GM18520 (cell line): ENCODE measurements at regions not wholly inside any gene's neighbourhood (a gene's known extent, or its start where the extent isn't known, plus 50 kb on each side); places are given as distances from the start of the nearest gene placed in this dataset.

Experiments
- ATAC-seq: cut with Tn5 transposase; IDR thresholded peaks from one replicate; pipeline ENCODE4 v1.9.1; 2021; ENCODE audit not compliant: unreplicated experiment

GRCh38 chr9:89829346-89829745 lies 224.5 kb downstream of the GADD45G start:
- ATAC-seq, result no peak

GRCh38 chr9:89835666-89836065 lies 230.9 kb downstream of the GADD45G start:
- no peak for ATAC-seq

- no peak for ATAC-seq
Measured at GRCh38 chr9:89837162-89837933, 232.5 kb downstream of the GADD45G start.

- no peak for ATAC-seq
Measured at GRCh38 chr9:89837934-89838310, 233.1 kb downstream of the GADD45G start.

GRCh38 chr9:89838621-89839020 lies 233.8 kb downstream of the GADD45G start:
- ATAC-seq, result no peak

- ATAC-seq, result no peak
Measured at GRCh38 chr9:89839449-89839848, 234.6 kb downstream of the GADD45G start.

- ATAC-seq, result no peak
Measured at GRCh38 chr9:89839952-89840351, 235.1 kb downstream of the GADD45G start.

- ATAC-seq, result no peak
Measured at GRCh38 chr9:89841456-89841855, 236.6 kb downstream of the GADD45G start.

GRCh38 chr9:89842267-89842768 lies 237.5 kb downstream of the GADD45G start:
- no peak for ATAC-seq

- no peak for ATAC-seq
Measured at GRCh38 chr9:89843074-89843473, 238.3 kb downstream of the GADD45G start.

GRCh38 chr9:89843591-89843990 lies 238.8 kb downstream of the GADD45G start:
- no peak for ATAC-seq

GRCh38 chr9:89844075-89844474 lies 239.3 kb downstream of the GADD45G start:
- no peak for ATAC-seq

- no peak for ATAC-seq
Measured at GRCh38 chr9:89844535-89844934, 239.7 kb downstream of the GADD45G start.

- ATAC-seq, result no peak
Measured at GRCh38 chr9:89845321-89845720, 240.5 kb downstream of the GADD45G start.

GRCh38 chr9:89845862-89846261 lies 241.1 kb downstream of the GADD45G start:
- ATAC-seq, result no peak

GRCh38 chr9:89848060-89849040 lies 243.5 kb downstream of the GADD45G start:
- no peak for ATAC-seq

GRCh38 chr9:89849096-89849495 lies 244.3 kb downstream of the GADD45G start:
- no peak for ATAC-seq

GRCh38 chr9:89850153-89850552 lies 245.3 kb downstream of the GADD45G start:
- ATAC-seq, result no peak

GRCh38 chr9:89850631-89851325 lies 246.0 kb downstream of the GADD45G start:
- no peak for ATAC-seq

- no peak for ATAC-seq
Measured at GRCh38 chr9:89853161-89853560, 248.3 kb downstream of the GADD45G start.

GRCh38 chr9:89853931-89854330 lies 249.1 kb downstream of the GADD45G start:
- ATAC-seq, result no peak
